HEK293T (cell line): ENCODE measurements at regions not wholly inside any gene's neighbourhood (a gene's known extent, or its start where the extent isn't known, plus 50 kb on each side); places are given as distances from the start of the nearest gene placed in this dataset.

Experiments
- ELF4 ChIP-seq: fragments of 450-650 bp; IDR thresholded peaks from 2 replicates; pipeline ENCODE4 v1.6.1; 2017; ENCODE audit warnings: antibody characterized with exemption
- FOXM1 ChIP-seq: fragments of 450-650 bp; IDR thresholded peaks from 2 replicates; pipeline ENCODE4 v1.6.1; 2017; ENCODE audit warnings: mild to moderate bottlenecking, borderline replicate concordance
- NFRKB ChIP-seq: fragments of 450-650 bp; IDR thresholded peaks from 2 replicates; pipeline ENCODE4 v1.6.1; 2016; ENCODE audit warnings: mild to moderate bottlenecking, moderate library complexity
- SP1 ChIP-seq: fragments of 450-650 bp; IDR thresholded peaks from 2 replicates; pipeline ENCODE4 v1.6.1; 2017
- TARDBP ChIP-seq: fragments of 450-650 bp; IDR thresholded peaks from 2 replicates; pipeline ENCODE4 v1.6.1; 2016

DNA sequence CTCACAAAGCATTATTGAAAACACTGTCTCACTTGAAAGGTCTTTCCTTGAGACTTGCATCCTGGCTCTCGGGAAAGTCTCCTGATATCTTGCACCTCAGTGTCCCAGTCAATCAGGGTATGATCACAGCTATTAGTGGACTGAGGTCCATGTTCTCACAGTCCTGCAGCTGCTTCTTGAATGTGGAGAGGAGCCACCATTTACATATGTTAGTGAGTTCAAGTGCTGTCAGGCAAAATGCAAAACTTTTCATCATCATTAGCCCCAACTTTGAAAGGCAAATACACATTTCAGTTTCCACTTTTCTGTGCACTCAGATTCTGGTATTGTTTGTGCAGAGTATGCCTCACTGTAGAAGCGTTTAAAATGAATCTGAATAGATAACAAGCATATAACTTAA lies 111.6 kb downstream of the SNX18 start:
- TF ChIP-seq ELF4 (no peak), NFRKB (no peak), SP1 (no peak), TARDBP (no peak), FOXM1 (no peak)
